Stimulated activated CD4-positive, alpha-beta T cell treated with anti-CD3 and anti-CD28 coated beads, Interleukin-2, amount 100 ng/mL, for 24 hours (primary cell): ENCODE measurements at regions not wholly inside any gene's neighbourhood (a gene's known extent, or its start where the extent isn't known, plus 50 kb on each side); places are given as distances from the start of the nearest gene placed in this dataset.

Experiments
- DNase-seq, 2 donors: peaks; one replicate each; pipeline ENCODE4 v3.0.0-alpha.2; 2020

- DNase-seq = no peak
These were observed 278.1 kb upstream of the SASH1 start for GRCh38 chr6:148064406-148065134.

- DNase-seq = no peak
These were observed 274.1 kb upstream of the SASH1 start for GRCh38 chr6:148068437-148069061.

- no peak for DNase-seq
These were observed 273.4 kb upstream of the SASH1 start for GRCh38 chr6:148069256-148069655.

- DNase-seq = no peak
These were observed 268.3 kb upstream of the SASH1 start for GRCh38 chr6:148074291-148074690.

GRCh38 chr6:148074738-148075137, 267.9 kb upstream of the SASH1 start:
- DNase-seq = no peak

GRCh38 chr6:148075352-148075751, 267.3 kb upstream of the SASH1 start:
- DNase-seq = no peak

GRCh38 chr6:148076051-148076450, 266.6 kb upstream of the SASH1 start:
- no peak for DNase-seq

- no peak for DNase-seq
These were observed 262.3 kb upstream of the SASH1 start for GRCh38 chr6:148080315-148080714.

GRCh38 chr6:148081076-148081475, 261.6 kb upstream of the SASH1 start:
- no peak for DNase-seq

GRCh38 chr6:148082044-148082443, 260.6 kb upstream of the SASH1 start:
- no peak for DNase-seq

GRCh38 chr6:148082696-148083095, 259.9 kb upstream of the SASH1 start:
- DNase-seq = no peak

- no peak for DNase-seq
These were observed 256.9 kb upstream of the SASH1 start for GRCh38 chr6:148085631-148086331.

- DNase-seq = no peak
These were observed 256.3 kb upstream of the SASH1 start for GRCh38 chr6:148086386-148086785.

GRCh38 chr6:148086843-148087242, 255.8 kb upstream of the SASH1 start:
- no peak for DNase-seq

GRCh38 chr6:148087659-148088058, 255.0 kb upstream of the SASH1 start:
- DNase-seq = no peak

- DNase-seq = no peak
These were observed 252.3 kb upstream of the SASH1 start for GRCh38 chr6:148090326-148090725.

- DNase-seq = no peak
These were observed 251.2 kb upstream of the SASH1 start for GRCh38 chr6:148091394-148091793.

GRCh38 chr6:148103436-148103835, 239.2 kb upstream of the SASH1 start:
- no peak for DNase-seq

- no peak for DNase-seq
These were observed 238.5 kb upstream of the SASH1 start for GRCh38 chr6:148104131-148104530.

GRCh38 chr6:148105695-148106094, 236.9 kb upstream of the SASH1 start:
- DNase-seq = no peak

GRCh38 chr6:148107911-148108310, 234.7 kb upstream of the SASH1 start:
- no peak for DNase-seq

GRCh38 chr6:148109732-148110131, 232.9 kb upstream of the SASH1 start:
- DNase-seq = no peak

GRCh38 chr6:148110925-148111324, 231.7 kb upstream of the SASH1 start:
- DNase-seq = no peak

- DNase-seq = peak in 1 of 2 donors; percentile 3
These were observed 229.8 kb upstream of the SASH1 start for GRCh38 chr6:148112851-148113319.
